GM19035 (cell line): ENCODE measurements at regions not wholly inside any gene's neighbourhood (a gene's known extent, or its start where the extent isn't known, plus 50 kb on each side); places are given as distances from the start of the nearest gene placed in this dataset.
A peak's percentile ranks its signal among the peaks of the same experiment; 100 is the strongest.

ENCODE experiments used
- ATAC-seq: cut with Tn5 transposase; IDR thresholded peaks from one replicate; pipeline ENCODE4 v1.9.1; 2021; ENCODE audit not compliant: unreplicated experiment

GRCh38 chr15:62914461-62915079 lies 128.0 kb upstream of the TPM1 start:
- ATAC-seq = no peak

GRCh38 chr15:62920682-62921502 lies 121.7 kb upstream of the TPM1 start:
- ATAC-seq = no peak

GRCh38 chr15:62922514-62922913 lies 120.0 kb upstream of the TPM1 start:
- ATAC-seq = no peak

GRCh38 chr15:62925875-62926274 lies 116.7 kb upstream of the TPM1 start:
- no peak for ATAC-seq

- no peak for ATAC-seq
Measured at GRCh38 chr15:62927196-62927595, 115.4 kb upstream of the TPM1 start.

GRCh38 chr15:62927836-62928235 lies 114.7 kb upstream of the TPM1 start:
- ATAC-seq = no peak

- no peak for ATAC-seq
Measured at GRCh38 chr15:62928242-62928999, 114.1 kb upstream of the TPM1 start.

- ATAC-seq = no peak
Measured at GRCh38 chr15:62929000-62929357, 113.6 kb upstream of the TPM1 start.

- no peak for ATAC-seq
Measured at GRCh38 chr15:62931650-62932049, 110.9 kb upstream of the TPM1 start.

GRCh38 chr15:62932436-62932835 lies 110.1 kb upstream of the TPM1 start:
- no peak for ATAC-seq

- no peak for ATAC-seq
Measured at GRCh38 chr15:62933386-62933785, 109.2 kb upstream of the TPM1 start.

- no peak for ATAC-seq
Measured at GRCh38 chr15:62934236-62934971, 108.1 kb upstream of the TPM1 start.

GRCh38 chr15:62935300-62936081 lies 107.1 kb upstream of the TPM1 start:
- peak; percentile 79 for ATAC-seq

GRCh38 chr15:62938825-62939224 lies 103.7 kb upstream of the TPM1 start:
- ATAC-seq = no peak

GRCh38 chr15:62940093-62940754 lies 102.3 kb upstream of the TPM1 start:
- ATAC-seq = no peak

- no peak for ATAC-seq
Measured at GRCh38 chr15:62940755-62941361, 101.7 kb upstream of the TPM1 start.

- no peak for ATAC-seq
Measured at GRCh38 chr15:62941699-62942098, 100.8 kb upstream of the TPM1 start.

- ATAC-seq = no peak
Measured at GRCh38 chr15:62942428-62942827, 100.1 kb upstream of the TPM1 start.

GRCh38 chr15:62945063-62945462 lies 97.5 kb upstream of the TPM1 start:
- no peak for ATAC-seq

- no peak for ATAC-seq
Measured at GRCh38 chr15:62945760-62946159, 96.8 kb upstream of the TPM1 start.
